ENCODE measurements at regions not wholly inside any gene's neighbourhood (a gene's known extent, or its start where the extent isn't known, plus 50 kb on each side); places are given as distances from the start of the nearest gene placed in this dataset.
"Not testable (repeated sequence)": the region's sequence is repeated elsewhere in the genome, so short reads cannot be mapped to it uniquely, and the experiment has no call there.

DNA sequence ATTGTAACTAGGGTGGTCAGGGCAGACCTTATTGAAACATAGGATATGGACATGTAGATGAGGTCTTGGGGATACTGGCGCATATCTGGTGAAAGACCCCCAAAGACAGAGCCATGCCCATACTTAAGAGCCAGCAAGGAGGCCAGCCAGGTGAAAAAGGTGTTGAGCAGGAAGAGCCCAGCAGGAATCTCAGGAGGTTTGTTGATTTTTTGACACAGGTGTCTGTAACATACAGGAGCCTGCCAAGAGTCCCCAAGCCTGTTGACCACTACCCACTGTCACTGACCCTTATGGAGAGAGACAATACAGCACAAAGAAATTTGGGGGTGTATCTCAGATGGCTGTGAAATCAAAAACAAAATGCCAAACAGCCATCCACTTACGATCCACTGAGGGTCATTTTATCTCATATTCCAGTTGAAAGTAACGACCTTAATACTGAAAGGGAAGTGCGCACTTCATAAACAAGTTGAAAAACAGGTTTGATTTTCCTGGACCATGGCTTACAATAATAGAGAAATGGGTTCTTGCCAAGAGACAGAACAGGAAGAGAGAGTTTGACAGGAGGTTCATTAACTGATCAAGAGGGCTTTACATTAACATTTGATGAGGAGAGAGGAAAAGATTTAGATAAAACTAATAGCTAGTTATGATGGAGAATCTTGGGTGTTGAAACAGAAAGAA is 163.6 kb downstream of the GLUL start:
- DNase-seq (ENCODE audit: low spot score), result no peak

GRCh38 chr1:182226618-182227017 is 165.0 kb downstream of the GLUL start:
- no peak for DNase-seq (ENCODE audit: low spot score)

DNA sequence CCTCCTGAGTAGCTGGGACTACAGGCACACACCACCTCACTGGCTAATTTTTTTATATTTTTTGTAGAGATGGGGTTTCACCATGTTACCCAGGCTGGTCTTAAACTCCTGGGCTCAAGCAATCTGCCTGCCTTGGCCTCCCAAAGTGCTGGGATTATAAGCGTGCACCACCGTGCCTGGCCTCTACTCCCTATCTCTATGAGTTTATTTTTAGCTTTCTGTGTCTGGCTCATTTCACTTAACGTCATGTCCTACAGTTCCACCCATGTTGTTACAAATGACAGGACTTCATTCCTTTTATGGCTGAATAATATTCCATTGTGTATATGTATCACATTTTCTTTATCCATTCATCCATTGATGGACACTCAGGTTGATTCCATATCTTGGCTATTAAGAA is 164.2 kb upstream of the ZNF648 start:
- DNase-seq (ENCODE audit: low spot score), result not testable (repeated sequence)

DNA sequence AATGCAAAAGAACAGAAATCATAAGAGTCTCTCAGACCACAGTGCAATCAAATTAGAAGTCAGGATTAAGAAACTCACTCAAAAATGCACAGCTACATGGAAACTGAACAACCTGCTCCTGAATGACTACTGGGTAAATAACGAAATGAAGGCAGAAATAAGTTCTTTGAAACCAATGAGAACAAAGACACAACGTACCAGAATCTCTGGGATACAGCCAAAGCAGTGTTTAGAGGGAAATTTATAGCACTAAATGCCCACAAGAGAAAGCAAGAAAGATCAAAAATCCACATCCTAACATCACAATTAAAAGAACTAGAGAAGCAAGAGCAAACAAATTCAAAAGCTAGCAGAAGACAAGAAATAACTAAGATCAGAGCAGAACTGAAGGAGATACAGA is 160.5 kb upstream of the ZNF648 start:
- not testable (repeated sequence) for DNase-seq (ENCODE audit: low spot score)

DNA sequence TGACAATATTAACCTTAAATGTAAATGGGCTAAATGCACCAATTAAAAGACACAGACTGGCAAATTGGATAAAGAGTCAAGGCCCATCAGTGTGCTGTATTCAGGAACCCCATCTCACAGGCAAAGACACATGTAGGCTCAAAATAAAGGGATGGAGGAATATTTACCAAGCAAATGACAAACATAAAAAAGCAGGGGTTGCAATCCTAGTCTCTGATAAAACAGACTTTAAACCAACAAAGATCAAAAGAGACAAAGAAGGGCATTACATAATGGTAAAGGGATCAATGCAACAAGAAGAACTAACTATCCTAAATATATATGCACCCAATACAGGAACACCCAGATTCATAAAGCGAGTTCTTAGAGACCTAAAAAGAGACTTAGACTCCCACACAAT is 159.9 kb upstream of the ZNF648 start:
- DNase-seq (ENCODE audit: low spot score), result not testable (repeated sequence)

GRCh38 chr1:182217967-182218366 is 156.5 kb upstream of the ZNF648 start:
- DNase-seq (ENCODE audit: low spot score), result no peak

DNA sequence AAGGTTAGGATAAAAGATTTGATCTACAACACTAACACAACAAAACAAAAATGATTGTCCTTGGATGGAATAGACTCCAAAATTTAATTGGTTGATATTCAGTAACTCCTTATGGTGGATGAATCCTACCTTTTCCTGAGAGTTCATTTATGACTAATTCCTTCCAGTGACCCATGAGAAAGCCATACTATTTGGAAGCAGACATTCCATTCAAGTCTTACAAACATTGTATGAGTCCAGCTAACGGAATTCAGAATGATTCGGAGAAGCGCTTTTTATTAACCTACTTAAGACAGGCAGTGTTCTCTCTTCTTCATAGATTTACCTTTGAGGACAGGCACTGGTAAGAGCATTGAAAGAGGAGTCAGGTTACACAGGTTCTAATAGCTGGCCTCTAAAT is 155.6 kb upstream of the ZNF648 start:
- DNase-seq (ENCODE audit: low spot score), result no peak

DNA sequence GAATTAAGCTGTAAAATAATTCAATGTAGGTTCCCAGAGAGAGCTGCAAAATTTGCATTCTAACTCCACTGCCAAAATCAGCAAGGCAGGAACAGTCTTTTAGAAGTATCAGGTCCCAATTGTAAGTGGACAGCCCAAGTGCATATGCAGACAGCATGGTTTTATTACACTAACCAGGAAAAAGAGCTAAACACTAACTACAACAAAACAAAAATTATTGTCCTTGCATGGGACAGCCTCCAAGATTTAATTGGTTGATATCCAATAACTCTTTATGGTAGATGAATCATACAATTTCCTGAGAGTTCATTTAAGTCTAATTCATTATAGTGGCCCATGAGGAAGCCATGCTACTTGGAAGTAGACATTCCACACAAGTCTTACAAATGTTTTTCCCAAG is 154.3 kb upstream of the ZNF648 start:
- no peak for DNase-seq (ENCODE audit: low spot score)

- DNase-seq (ENCODE audit: low spot score), result no peak
These were observed 151.7 kb upstream of the ZNF648 start for GRCh38 chr1:182213163-182213562.

- no peak for DNase-seq (ENCODE audit: low spot score)
These were observed 149.9 kb upstream of the ZNF648 start for GRCh38 chr1:182211386-182211785.

DNA sequence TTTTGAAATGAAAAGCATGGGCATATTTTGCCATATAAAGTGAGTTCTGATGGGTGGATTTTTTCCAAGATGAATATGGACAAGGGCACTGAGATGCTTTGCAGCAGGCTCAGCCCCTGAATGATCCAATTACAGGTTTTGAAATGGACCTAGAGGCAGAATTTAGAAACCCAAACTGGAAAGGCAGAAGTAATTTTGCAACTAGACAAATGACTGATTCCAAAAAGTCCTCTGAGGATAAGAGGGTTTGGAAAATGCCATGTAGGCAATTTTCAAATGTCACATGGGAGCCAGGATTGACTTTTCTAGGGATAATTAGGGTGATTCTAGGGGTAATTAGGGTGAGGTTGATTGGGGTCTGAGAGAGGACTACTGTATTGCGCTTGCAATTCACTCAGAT is 148.9 kb upstream of the ZNF648 start:
- DNase-seq (ENCODE audit: low spot score), result no peak

GRCh38 chr1:182207300-182207699 is 145.8 kb upstream of the ZNF648 start:
- no peak for DNase-seq (ENCODE audit: low spot score)

DNA sequence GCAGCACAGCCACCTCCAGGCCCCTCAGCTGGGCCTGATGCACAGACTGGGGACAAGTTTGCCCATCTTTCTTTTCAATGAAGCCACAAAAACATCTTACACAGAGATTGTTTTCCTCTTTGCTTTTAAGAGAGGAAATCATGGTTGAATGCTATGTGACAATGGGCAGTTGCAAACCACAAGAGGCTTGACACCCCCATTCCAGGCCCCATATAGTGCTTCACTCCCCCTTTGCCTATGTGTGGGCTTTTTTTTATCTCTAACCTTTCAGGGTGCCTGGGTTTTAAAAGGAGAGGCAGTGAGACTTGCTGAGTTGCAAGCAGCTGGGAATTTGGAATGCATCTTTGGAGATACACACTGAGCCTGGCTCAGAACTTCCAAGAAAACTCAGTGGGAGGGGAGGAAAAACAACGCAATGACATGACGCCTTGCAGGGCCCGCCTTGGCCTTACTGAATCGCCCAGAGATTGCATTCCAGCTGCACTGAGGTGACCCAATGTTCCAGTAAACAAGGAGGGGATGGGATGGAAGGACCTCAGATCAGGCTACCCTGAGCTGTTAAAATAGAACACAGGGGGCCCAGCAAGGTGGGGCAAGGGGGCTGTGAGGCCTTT is 145.2 kb upstream of the ZNF648 start:
- peak; percentile 16 for DNase-seq (ENCODE audit: low spot score)

DNA sequence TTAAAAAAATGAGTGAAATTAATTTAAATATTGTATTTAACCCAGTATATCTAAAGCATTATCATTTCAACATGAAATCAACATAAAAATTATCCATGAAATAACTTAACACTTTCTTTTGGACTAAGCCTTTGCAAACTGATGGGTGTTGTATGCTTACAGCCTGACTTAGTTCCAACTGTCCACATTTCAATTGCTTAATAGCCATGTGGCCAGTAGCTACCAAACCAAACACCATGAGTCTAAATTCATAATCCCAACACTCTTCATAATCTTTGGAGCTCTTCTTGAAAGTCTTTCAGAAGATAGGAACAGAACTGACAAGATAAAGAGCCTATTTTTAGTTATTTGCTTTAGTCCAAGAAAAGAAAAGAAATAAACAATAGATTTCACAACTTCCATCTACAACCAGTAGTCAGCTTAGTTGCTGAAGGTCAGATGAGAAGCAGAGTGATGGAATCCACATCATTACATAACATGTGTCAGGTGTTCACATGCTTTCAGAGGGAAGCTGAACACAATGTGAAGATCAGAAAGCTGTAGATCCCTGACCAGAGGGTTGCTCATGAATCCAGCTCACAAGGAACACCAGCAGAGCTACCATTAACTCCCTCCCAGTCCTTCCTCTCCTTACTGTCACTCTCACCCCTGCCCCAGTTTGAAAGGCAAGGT is 144.0 kb upstream of the ZNF648 start:
- no peak for DNase-seq (ENCODE audit: low spot score)

DNA sequence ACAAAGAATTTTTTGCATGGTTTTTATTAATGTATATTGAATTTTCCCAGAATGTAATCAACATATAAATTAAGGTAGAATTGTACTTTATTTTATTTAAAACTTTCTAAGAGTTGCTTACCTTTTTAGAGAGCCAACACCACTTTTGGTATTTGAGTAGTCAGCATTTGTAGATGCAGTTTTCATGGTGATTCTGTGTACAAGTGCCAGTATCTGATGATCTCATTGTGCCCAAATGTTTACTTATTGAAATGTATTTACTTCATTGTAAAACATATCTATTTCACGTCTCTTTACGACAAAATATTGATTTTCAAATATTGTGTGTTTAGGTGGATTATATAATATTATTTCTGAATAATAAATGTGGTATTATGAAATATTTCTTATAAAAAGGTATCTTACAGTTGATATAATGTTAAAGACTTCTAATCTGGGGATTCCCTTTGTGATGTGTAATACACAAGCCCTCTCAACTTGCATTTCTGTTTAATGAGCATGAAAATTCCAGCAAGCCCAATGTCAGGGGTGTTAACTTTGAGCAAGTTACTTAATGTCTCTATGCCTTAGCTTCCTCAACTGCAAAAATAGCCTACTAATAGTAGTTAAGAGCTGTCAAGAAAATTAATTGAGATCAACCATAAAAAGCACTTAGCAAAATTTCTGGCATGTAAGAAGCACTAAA is 141.8 kb upstream of the ZNF648 start:
- no peak for DNase-seq (ENCODE audit: low spot score)

DNA sequence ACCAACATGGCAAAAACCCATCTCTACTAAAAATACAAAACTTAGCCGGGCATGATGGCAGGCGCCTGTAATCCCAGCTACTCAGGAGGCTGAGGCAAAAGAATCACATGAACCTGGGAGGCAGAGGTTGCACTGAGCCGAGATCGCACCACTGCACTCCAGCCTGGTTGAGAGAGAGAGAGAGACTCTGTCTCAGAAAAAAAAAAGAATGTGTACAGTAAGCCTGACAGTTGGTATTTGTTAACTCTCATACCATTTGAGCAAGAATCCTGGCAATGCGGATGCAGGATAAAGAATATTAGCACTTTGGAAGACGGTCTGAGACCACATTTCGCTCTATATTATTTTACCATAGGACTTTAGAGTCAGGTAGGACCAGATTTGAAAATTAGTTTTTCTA is 140.0 kb upstream of the ZNF648 start:
- DNase-seq (ENCODE audit: low spot score), result not testable (repeated sequence)

DNA sequence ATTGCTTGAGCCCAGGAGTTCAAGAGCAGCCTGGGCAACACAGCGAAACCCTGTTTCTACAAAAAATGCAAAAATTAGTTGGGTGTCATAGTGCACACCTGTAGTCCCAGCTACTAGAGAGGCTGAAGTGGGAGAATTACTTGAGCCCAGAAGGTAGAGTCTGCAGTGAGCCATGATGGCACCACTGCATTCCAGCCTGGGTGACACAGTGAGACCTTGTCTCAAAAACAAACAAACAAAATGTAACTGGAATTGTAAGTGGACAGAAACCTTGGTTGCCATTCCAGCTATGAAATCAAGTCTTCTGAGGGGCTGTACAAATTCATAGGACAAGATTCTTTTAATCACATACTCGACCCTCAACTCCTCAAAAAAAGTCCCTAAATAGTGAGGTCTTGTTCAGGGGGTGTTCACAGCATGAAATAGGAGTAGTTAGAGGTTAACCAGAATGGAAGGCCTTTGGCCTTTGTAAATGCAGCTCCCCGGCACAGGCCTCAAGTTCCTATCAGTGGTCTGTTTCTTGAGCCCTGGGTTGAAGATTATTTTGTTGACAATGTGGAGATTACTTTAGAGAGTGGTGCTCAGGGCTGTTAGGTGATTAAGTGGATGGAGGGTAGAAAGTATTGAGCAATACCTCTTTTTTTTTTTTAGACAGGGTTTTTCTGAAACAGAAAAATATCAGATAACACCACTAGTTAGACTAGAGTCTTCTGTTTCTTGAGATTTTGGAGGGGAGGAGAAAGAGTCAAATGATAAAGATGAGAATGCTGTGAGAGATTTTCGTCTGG is 138.7 kb upstream of the ZNF648 start:
- DNase-seq (ENCODE audit: low spot score), result no peak

GRCh38 chr1:182198006-182198605 is 136.6 kb upstream of the ZNF648 start:
- no peak for DNase-seq (ENCODE audit: low spot score)

DNA sequence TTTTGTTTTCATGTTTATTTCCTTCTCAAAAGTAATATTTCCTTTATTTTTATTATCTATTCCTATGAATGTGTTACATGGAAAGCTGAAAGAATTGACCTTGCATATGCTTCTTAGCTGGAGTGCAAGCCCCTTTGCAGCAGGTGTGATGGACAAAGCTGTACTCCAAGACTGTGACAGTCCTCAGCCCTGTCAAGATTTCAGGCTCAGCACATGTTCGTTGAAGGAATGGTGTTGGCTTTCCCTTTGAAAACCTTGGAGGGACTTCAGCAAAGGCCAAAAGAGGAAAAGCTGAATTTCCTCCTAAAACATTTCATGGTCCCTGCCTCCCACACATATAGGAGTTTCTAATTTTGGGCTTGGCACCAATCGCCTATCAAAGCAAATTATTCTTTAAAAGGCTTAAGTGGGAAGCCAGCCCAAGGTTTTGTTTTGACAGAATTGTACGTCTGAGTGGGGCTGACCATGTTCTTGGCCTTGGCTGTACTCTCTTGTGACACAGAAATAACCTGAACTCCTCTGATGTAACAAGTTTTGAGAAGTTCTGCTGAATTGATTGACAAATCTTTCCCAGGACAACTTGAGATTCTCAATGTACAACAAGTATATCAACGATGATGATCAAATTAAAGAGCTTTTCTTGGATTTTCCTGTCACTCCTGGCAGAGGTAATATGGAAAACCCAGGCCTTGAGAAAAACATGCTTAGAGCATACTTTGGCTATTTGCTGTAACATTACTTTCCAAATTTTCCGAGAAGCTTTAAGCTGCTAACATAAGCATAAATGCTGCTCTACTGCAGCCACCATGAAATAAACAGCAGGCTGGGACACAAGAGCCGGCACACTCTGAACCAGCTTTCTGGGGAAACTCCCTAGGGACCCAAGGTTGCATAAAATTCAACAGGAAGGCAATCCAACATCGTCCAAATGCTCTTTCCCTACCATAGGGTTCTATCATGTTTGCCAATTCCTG is 135.7 kb upstream of the ZNF648 start:
- DNase-seq (ENCODE audit: low spot score), result no peak

GRCh38 chr1:182195733-182196132 is 134.2 kb upstream of the ZNF648 start:
- no peak for DNase-seq (ENCODE audit: low spot score)

All from AG08396 (cell line).